ENCODE measurements at regions not wholly inside any gene's neighbourhood (a gene's known extent, or its start where the extent isn't known, plus 50 kb on each side); places are given as distances from the start of the nearest gene placed in this dataset.
"Not testable (repeated sequence)": the region's sequence is repeated elsewhere in the genome, so short reads cannot be mapped to it uniquely, and the experiment has no call there.

DNA sequence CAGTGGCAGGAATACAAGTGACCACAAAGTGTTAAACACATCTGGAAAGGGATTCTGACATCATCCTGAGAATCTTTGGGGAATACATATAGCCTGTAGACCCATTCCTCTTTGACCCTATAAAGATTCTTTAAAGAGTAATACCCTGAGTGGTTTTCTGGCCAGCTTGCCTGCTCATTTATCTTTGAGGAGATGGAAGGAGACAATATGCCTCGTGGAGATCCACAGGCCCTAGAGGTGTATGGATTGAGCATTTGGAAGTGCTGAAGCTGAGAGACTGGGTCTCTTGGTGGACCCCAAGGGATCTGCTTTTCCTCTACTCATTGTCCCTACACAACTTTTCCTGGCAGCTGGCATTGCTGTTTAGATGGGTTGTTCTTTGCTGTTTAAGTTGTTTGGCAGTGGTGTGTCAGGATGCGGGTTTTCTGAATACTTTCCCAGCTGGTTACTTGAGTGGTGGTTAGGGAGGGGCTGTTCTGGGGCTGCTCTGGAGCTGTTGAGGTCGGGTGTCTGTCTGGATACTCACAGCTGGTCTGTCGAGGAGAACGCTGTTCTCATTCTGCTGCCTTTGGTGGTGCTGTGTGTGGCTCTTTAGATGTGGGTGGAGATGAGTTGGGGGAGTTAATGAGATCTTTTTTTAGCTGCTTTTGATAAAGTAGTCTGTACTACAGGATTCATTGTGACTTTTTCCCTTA is 50.1 kb upstream of the FAM72C start:
- DNase-seq: not testable (repeated sequence)

All from HCEC 1CT (cell line).